Mesendoderm (in vitro differentiated cells): ENCODE measurements at regions not wholly inside any gene's neighbourhood (a gene's known extent, or its start where the extent isn't known, plus 50 kb on each side); places are given as distances from the start of the nearest gene placed in this dataset.

ENCODE experiments used
- DNase-seq: peaks from one replicate; pipeline ENCODE4 v3.0.0; 2013
- H2AK5ac ChIP-seq: 2 replicates; pipeline ENCODE4 v1.6.1; 2013; ENCODE audit warnings: low read length, inconsistent platforms
- H2BK120ac ChIP-seq: 2 replicates; pipeline ENCODE4 v1.6.1; 2013; ENCODE audit warnings: low read depth, mild to moderate bottlenecking, low read length, moderate library complexity, mixed read lengths
- H2BK15ac ChIP-seq: replicated peaks from 2 replicates; pipeline ENCODE4 v1.6.1; 2013; ENCODE audit warnings: low read depth, mild to moderate bottlenecking, moderate library complexity
- H2BK5ac ChIP-seq: 2 replicates; pipeline ENCODE4 v1.6.1; 2013; ENCODE audit warnings: low read length, inconsistent platforms
- H3K18ac ChIP-seq: 2 replicates; pipeline ENCODE4 v1.6.1; 2013; ENCODE audit warnings: mild to moderate bottlenecking, low read length, mixed read lengths
- H3K23ac ChIP-seq: one replicate; pipeline ENCODE4 v1.6.1; 2013; ENCODE audit warnings: low read length
- H3K27ac ChIP-seq: 2 replicates; pipeline ENCODE4 v1.5.1; 2013; ENCODE audit warnings: low read depth, mild to moderate bottlenecking, inconsistent platforms, low read length, moderate library complexity
- H3K27me3 ChIP-seq: 2 replicates; pipeline ENCODE4 v1.6.1; 2013; ENCODE audit warnings: low read length, control low read depth, mild to moderate bottlenecking, inconsistent platforms; ENCODE audit not compliant: insufficient read depth, poor library complexity
- H3K36me3 ChIP-seq: 2 replicates; pipeline ENCODE4 v1.6.1; 2013; ENCODE audit warnings: low read length, inconsistent platforms; ENCODE audit not compliant: control insufficient read depth, insufficient read depth
- H3K4ac ChIP-seq: one replicate; pipeline ENCODE4 v1.6.1; 2013; ENCODE audit warnings: low read depth, mild to moderate bottlenecking, low read length, moderate library complexity
- H3K4me1 ChIP-seq: 2 replicates; pipeline ENCODE4 v1.6.1; 2013; ENCODE audit warnings: low read depth, low read length, inconsistent platforms; ENCODE audit not compliant: control insufficient read depth
- H3K4me2 ChIP-seq: 2 replicates; pipeline ENCODE4 v1.6.1; 2013; ENCODE audit warnings: low read length
- H3K4me3 ChIP-seq: 2 replicates; pipeline ENCODE4 v1.5.1; 2013; ENCODE audit warnings: mild to moderate bottlenecking, low read length
- H3K56ac ChIP-seq: one replicate; pipeline ENCODE4 v1.6.1; 2013; ENCODE audit warnings: low read length
- H3K79me1 ChIP-seq: 2 replicates; pipeline ENCODE4 v1.6.1; 2013; ENCODE audit warnings: low read length, inconsistent platforms
- H3K79me2 ChIP-seq: 2 replicates; pipeline ENCODE4 v1.6.1; 2013; ENCODE audit warnings: mild to moderate bottlenecking, low read length; ENCODE audit not compliant: control insufficient read depth, insufficient read depth
- H3K9ac ChIP-seq: 2 replicates; pipeline ENCODE4 v1.6.1; 2013; ENCODE audit warnings: low read length, inconsistent platforms
- H4K5ac ChIP-seq: one replicate; pipeline ENCODE4 v1.6.1; 2013; ENCODE audit warnings: low read length
- H4K8ac ChIP-seq: one replicate; pipeline ENCODE4 v1.6.1; 2013; ENCODE audit warnings: low read depth, mild to moderate bottlenecking, control low read depth, low read length, moderate library complexity
- WGBS: extraction: QIAGEN DNeasy Blood & Tissue Kit; methylation state at CpG from one replicate; pipeline ENCODE4 v1.1.7; 2013; ENCODE audit warnings: low lambda C conversion rate, missing lambda C conversion rate; ENCODE audit not compliant: insufficient coverage; ENCODE audit errors: extremely low coverage; 5-methylcytosine and 5-hydroxymethylcytosine counted together

DNA sequence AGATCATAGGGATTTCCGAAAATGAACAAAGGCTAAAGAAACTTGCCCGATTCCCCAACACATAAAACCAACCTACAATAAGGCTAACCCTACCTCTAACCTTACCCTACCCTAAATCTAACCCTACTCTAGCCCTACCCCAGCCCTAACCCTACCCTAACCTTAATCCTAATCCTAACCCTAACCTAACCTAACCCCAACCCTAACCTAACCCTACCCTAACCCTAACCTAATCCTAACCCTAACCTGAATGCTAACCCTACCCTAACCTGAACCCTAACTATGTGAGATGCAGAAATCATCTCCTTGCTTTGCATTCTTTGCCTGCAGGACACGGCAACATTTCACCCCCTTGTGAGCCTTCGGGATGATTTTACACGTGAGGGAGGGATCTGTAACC lies 67.6 kb upstream of the SOX1 start:
- H3K9ac ChIP-seq = no peak overlapping the region
- H3K4me1 ChIP-seq = no peaks in the 10 kb centered on the region
- no peak overlapping the region for H3K27ac ChIP-seq
- DNase-seq = no peak
- H3K56ac ChIP-seq = no peak overlapping the region
- H3K27me3 ChIP-seq = peaks cover 4% of the 10 kb centered on the region
- H2BK15ac ChIP-seq = no peak overlapping the region
- no CpG with 5 or more reads among the region's 5 CpGs for WGBS
- H2BK120ac ChIP-seq = no peak overlapping the region
- no peak overlapping the region for H2BK5ac ChIP-seq
- H3K4ac ChIP-seq = no peak overlapping the region
- no peaks in the 10 kb centered on the region for H3K79me2 ChIP-seq
- no peak overlapping the region for H3K23ac ChIP-seq
- H3K18ac ChIP-seq = no peak overlapping the region
- no peak overlapping the region for H3K4me3 ChIP-seq
- H4K5ac ChIP-seq = no peak overlapping the region
- no peaks in the 10 kb centered on the region for H3K79me1 ChIP-seq
- no peak overlapping the region for H4K8ac ChIP-seq
- no peak overlapping the region for H2AK5ac ChIP-seq
- H3K4me2 ChIP-seq = no peak overlapping the region
- no peaks in the 10 kb centered on the region for H3K36me3 ChIP-seq

DNA sequence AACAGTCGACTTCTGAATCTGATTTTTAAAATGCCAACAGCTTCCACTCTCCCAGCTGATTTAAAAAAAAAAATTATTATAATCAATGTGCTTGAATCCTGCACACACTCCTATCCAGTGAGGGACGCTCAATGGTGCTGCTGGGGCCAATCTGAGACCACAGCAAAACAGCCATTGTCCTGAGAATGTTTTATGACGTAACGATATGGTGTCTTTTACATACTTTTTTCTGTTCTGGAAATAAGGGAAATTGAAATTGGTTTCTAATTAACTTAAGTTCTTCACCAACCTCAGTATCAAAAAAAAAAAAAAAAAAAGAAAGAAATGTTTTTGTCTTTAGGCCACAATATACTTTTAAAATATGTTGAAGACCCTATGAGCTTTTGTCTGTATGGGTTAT lies 66.1 kb upstream of the SOX1 start:
- no peak overlapping the region for H3K9ac ChIP-seq

DNA sequence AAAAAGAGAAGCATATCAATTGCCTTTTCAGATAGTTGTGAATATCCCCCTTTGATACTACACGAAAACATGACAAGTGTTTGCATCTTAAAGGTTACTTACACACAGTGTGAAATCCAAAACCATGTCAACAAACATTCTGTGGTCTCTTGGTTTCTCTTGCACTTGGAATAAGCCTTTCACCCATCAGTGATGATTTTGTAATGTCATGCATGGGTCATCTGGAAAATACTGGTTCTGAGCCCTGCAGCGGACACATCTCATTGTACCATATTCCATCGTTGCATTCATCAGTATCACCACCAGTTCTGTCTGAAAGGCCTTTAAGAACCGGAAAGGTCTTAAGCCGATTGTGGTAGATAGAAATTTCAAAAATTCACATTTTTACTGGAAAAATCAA lies 65.4 kb upstream of the SOX1 start:
- no peak overlapping the region for H2BK15ac ChIP-seq
- no peak overlapping the region for H2BK5ac ChIP-seq
- no peak for DNase-seq
- H3K4me2 ChIP-seq = no peak overlapping the region
- no peaks in the 10 kb centered on the region for H3K79me2 ChIP-seq
- no peak overlapping the region for H3K9ac ChIP-seq
- H3K36me3 ChIP-seq = no peaks in the 10 kb centered on the region
- no peak overlapping the region for H3K4me3 ChIP-seq
- no peak overlapping the region for H3K27ac ChIP-seq
- no peaks in the 10 kb centered on the region for H3K4me1 ChIP-seq
- H3K4ac ChIP-seq = no peak overlapping the region
- H3K79me1 ChIP-seq = no peaks in the 10 kb centered on the region
- H3K56ac ChIP-seq = no peak overlapping the region
- no CpG with 5 or more reads among the region's 5 CpGs for WGBS
- no peak overlapping the region for H4K5ac ChIP-seq
- no peak overlapping the region for H3K23ac ChIP-seq
- no peak overlapping the region for H3K18ac ChIP-seq
- H2BK120ac ChIP-seq = no peak overlapping the region
- H4K8ac ChIP-seq = no peak overlapping the region
- H2AK5ac ChIP-seq = no peak overlapping the region
- H3K27me3 ChIP-seq = peaks cover 4% of the 10 kb centered on the region

More for the DNA sequence above, 66.1 kb upstream of the SOX1 start:
- no peaks in the 10 kb centered on the region for H3K79me1 ChIP-seq
- H4K5ac ChIP-seq = no peak overlapping the region
- H3K18ac ChIP-seq = no peak overlapping the region
- no peak overlapping the region for H3K23ac ChIP-seq
- H3K56ac ChIP-seq = no peak overlapping the region
- no peak overlapping the region for H3K4me3 ChIP-seq
- H2BK120ac ChIP-seq = no peak overlapping the region
- H3K4ac ChIP-seq = no peak overlapping the region
- DNase-seq = no peak
- no peaks in the 10 kb centered on the region for H3K4me1 ChIP-seq
- H3K4me2 ChIP-seq = no peak overlapping the region
- no peaks in the 10 kb centered on the region for H3K36me3 ChIP-seq
- H4K8ac ChIP-seq = no peak overlapping the region
- no CpG with 5 or more reads among the region's 4 CpGs for WGBS
- no peak overlapping the region for H2BK5ac ChIP-seq
- no peak overlapping the region for H3K27ac ChIP-seq
- no peak overlapping the region for H2BK15ac ChIP-seq
- H3K27me3 ChIP-seq = peaks cover 4% of the 10 kb centered on the region
- no peaks in the 10 kb centered on the region for H3K79me2 ChIP-seq
- no peak overlapping the region for H2AK5ac ChIP-seq

DNA sequence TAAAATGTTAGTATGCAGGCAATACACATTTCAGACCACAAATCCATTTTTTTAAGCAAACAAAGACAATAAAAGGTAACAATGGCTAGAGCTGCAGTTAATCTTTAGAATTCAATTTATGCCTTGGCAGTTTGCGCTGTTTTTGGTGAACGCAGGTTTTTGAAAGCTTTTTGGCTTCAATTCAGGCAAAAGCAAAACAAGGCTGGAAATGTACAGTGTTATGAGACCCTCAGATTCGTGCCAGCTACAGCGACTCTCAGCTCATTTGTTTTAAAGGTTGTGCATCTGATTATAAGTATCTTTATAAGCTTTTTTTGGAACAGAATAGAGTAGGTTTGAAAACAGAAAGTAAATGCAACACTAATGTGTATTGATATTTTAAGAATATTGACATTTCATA lies 63.6 kb upstream of the SOX1 start:
- Histone ChIP-seq H3K56ac (no peak overlapping the region), H2BK5ac (no peak overlapping the region), H3K4ac (no peak overlapping the region), H2BK120ac (no peak overlapping the region), H4K5ac (no peak overlapping the region), H3K4me2 (no peak overlapping the region), H4K8ac (no peak overlapping the region), H3K79me1 (no peaks in the 10 kb centered on the region), H2BK15ac (no peak overlapping the region), H3K27me3 (peaks cover 1% of the 10 kb centered on the region), H3K4me3 (no peak overlapping the region), H3K36me3 (no peaks in the 10 kb centered on the region), H3K79me2 (no peaks in the 10 kb centered on the region), H3K23ac (no peak overlapping the region), H3K9ac (no peak overlapping the region), H3K4me1 (no peaks in the 10 kb centered on the region), H3K18ac (no peak overlapping the region), H3K27ac (no peak overlapping the region), H2AK5ac (no peak overlapping the region)
- DNase-seq = no peak
- WGBS = no CpG with 5 or more reads among the region's 4 CpGs

DNA sequence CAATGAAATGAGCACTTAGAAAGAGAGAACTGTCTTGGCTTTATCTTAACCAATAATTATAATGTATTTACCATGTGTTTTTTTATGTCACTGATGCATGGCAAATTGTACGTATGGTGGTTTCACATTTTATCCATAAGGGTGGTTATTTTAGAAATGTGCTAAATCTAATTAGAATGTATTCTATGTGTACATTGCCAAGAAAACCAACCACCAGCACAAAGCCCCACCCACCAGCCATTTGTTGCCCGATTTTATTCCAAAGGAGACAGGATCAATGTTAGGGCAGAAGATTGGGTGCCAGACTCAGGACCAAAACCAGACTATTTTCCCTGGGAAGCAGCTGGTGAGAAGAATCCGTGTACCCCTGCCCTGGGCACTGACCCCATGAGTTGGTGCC lies 63.0 kb upstream of the SOX1 start:
- no peak overlapping the region for H3K9ac ChIP-seq
- H3K79me2 ChIP-seq = no peaks in the 10 kb centered on the region
- DNase-seq = no peak
- no peak overlapping the region for H3K23ac ChIP-seq
- no peak overlapping the region for H3K27ac ChIP-seq
- no peak overlapping the region for H3K4me3 ChIP-seq
- no peak overlapping the region for H3K56ac ChIP-seq
- no peak overlapping the region for H2BK5ac ChIP-seq
- no peak overlapping the region for H2AK5ac ChIP-seq
- no peak overlapping the region for H3K4ac ChIP-seq
- no peaks in the 10 kb centered on the region for H3K79me1 ChIP-seq
- H2BK120ac ChIP-seq = no peak overlapping the region
- H2BK15ac ChIP-seq = no peak overlapping the region
- H4K5ac ChIP-seq = no peak overlapping the region
- no peak overlapping the region for H3K4me2 ChIP-seq
- no peaks in the 10 kb centered on the region for H3K27me3 ChIP-seq
- no CpG with 5 or more reads among the region's 3 CpGs for WGBS
- H3K4me1 ChIP-seq = no peaks in the 10 kb centered on the region
- H3K18ac ChIP-seq = no peak overlapping the region
- no peak overlapping the region for H4K8ac ChIP-seq
- no peaks in the 10 kb centered on the region for H3K36me3 ChIP-seq

DNA sequence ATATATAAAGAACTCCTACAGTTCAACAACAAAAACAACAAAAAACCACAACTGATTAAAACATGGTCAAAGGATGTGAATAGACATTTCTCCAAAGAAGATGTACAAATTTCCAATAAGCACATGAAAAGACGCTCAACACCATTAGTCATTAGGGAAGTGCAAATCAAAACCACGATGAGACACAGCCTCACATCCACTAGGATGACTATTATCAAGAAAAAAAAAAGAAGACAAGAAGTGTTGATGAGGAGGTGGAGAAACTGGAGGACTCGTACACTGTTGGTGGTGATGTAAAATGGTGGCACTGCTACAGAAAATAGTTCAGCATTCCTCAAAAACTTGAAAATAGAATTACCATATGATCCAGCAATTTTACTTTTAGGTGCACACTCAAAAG lies 61.0 kb upstream of the SOX1 start:
- no CpG with 5 or more reads among the region's 3 CpGs for WGBS
- no peak for DNase-seq

More for the DNA sequence above, 61.0 kb upstream of the SOX1 start:
- Histone ChIP-seq H3K4ac (no peak overlapping the region), H4K8ac (no peak overlapping the region), H2BK15ac (no peak overlapping the region), H3K56ac (no peak overlapping the region), H3K23ac (no peak overlapping the region), H3K36me3 (no peaks in the 10 kb centered on the region), H3K27me3 (no peaks in the 10 kb centered on the region), H3K9ac (no peak overlapping the region), H2BK120ac (no peak overlapping the region), H2BK5ac (no peak overlapping the region), H2AK5ac (no peak overlapping the region), H3K79me2 (no peaks in the 10 kb centered on the region), H4K5ac (no peak overlapping the region), H3K79me1 (no peaks in the 10 kb centered on the region), H3K4me2 (no peak overlapping the region), H3K18ac (no peak overlapping the region), H3K4me3 (no peak overlapping the region), H3K27ac (no peak overlapping the region), H3K4me1 (no peaks in the 10 kb centered on the region)
